ENCODE measurements at regions not wholly inside any gene's neighbourhood (a gene's known extent, or its start where the extent isn't known, plus 50 kb on each side); places are given as distances from the start of the nearest gene placed in this dataset.

- TF ChIP-seq EZH2phosphoT487 (IDR thresholded peaks at IDR 0.05; ENCODE audit: borderline replicate concordance, low read length) (no peak), CTCF (IDR thresholded peaks at IDR 0.05; ENCODE audit: low read depth, low read length, poor library complexity, severe bottlenecking) (no peak)
These were observed 168.0 kb upstream of the ID4 start for GRCh38 chr6:19669206-19669605.
